ENCODE measurements at regions not wholly inside any gene's neighbourhood (a gene's known extent, or its start where the extent isn't known, plus 50 kb on each side); places are given as distances from the start of the nearest gene placed in this dataset.

DNA sequence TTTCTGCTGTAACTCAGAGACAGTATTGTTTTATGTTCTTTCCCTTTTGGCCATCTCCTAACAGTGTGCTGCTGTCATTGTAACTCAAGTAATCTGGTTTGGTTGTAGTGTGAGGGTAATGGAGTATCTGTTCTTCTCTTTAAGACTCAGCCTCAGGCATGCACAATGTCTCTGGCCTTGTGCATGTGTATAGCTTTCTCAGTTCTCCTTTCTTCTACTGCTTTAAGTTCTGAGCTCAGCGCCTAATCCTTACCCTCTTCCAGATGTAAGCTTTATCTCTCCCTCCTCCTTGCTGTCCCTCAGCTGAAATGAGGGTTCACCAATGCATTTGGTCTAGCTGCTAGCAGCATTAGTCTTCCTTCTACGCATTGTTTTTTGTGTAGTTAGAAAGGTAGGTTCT is 1420.4 kb upstream of the PRMT6 start (continued):
- TF ChIP-seq, protein P1, sequence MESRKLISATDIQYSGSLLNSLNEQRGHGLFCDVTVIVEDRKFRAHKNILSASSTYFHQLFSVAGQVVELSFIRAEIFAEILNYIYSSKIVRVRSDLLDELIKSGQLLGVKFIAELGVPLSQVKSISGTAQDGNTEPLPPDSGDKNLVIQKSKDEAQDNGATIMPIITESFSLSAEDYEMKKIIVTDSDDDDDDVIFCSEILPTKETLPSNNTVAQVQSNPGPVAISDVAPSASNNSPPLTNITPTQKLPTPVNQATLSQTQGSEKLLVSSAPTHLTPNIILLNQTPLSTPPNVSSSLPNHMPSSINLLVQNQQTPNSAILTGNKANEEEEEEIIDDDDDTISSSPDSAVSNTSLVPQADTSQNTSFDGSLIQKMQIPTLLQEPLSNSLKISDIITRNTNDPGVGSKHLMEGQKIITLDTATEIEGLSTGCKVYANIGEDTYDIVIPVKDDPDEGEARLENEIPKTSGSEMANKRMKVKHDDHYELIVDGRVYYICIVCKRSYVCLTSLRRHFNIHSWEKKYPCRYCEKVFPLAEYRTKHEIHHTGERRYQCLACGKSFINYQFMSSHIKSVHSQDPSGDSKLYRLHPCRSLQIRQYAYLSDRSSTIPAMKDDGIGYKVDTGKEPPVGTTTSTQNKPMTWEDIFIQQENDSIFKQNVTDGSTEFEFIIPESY (IDR thresholded peaks at IDR 0.05), result no peak
- TF ChIP-seq, protein P2, sequence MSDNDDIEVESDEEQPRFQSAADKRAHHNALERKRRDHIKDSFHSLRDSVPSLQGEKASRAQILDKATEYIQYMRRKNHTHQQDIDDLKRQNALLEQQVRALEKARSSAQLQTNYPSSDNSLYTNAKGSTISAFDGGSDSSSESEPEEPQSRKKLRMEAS (IDR thresholded peaks at IDR 0.05), result no peak
- TF ChIP-seq YY1 (IDR thresholded peaks at IDR 0.05), result no peak
- TF ChIP-seq, protein P3, sequence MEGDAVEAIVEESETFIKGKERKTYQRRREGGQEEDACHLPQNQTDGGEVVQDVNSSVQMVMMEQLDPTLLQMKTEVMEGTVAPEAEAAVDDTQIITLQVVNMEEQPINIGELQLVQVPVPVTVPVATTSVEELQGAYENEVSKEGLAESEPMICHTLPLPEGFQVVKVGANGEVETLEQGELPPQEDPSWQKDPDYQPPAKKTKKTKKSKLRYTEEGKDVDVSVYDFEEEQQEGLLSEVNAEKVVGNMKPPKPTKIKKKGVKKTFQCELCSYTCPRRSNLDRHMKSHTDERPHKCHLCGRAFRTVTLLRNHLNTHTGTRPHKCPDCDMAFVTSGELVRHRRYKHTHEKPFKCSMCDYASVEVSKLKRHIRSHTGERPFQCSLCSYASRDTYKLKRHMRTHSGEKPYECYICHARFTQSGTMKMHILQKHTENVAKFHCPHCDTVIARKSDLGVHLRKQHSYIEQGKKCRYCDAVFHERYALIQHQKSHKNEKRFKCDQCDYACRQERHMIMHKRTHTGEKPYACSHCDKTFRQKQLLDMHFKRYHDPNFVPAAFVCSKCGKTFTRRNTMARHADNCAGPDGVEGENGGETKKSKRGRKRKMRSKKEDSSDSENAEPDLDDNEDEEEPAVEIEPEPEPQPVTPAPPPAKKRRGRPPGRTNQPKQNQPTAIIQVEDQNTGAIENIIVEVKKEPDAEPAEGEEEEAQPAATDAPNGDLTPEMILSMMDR (IDR thresholded peaks at IDR 0.05; ENCODE audit: low read depth, low read length, missing input control), result no peak

DNA sequence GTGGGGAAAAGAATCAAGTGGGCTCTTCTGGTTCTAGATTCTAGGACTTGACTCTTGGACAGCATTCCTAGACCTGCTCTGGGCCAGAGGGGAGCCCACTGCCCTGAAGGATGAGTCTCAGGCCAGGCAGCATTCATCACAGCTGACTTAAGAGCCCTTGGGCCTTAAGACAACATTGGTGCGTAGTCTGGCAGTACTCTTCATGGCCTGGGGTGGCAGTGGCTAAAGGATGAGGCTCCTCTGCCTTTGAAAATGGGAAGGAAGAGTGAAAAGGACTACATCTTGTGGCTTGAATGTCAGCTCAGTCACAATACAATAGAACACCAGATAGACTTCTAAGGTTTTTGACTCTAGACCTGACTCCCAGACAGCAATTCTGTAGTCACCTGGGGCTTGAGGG is 1415.1 kb upstream of the PRMT6 start:
- DNase-seq (ENCODE audit: low spot score), result no peak
- Histone ChIP-seq H3K27ac (ENCODE audit: low read depth in 1 of 2, low read length in 2 of 2) (no peak overlapping the region), H3K4me3 (ENCODE audit: low read depth in 1 of 3, low read length in 3 of 3) (no peak overlapping the region), H3K4me1 (ENCODE audit: control insufficient read depth in 4 of 4, insufficient read depth in 4 of 4, low read length in 3 of 4) (no peaks in the 10 kb centered on the region), H3K9ac (ENCODE audit: low read depth in 1 of 2, low read length in 2 of 2) (no peak overlapping the region), H3K27me3 (ENCODE audit: control insufficient read depth in 4 of 4, insufficient read depth in 4 of 4, low read length in 3 of 4) (no peaks in the 10 kb centered on the region), H3K9me3 (ENCODE audit: control insufficient read depth in 4 of 4, low read length in 3 of 4) (no peaks in the 10 kb centered on the region), H3K36me3 (ENCODE audit: control insufficient read depth in 4 of 4, insufficient read depth in 3 of 4, low read depth in 1 of 4, low read length in 3 of 4) (no peaks in the 10 kb centered on the region)
- WGBS, result 91% methylated on average over 1 of the region's 1 CpG
- TF ChIP-seq, protein P1 (IDR thresholded peaks at IDR 0.05), result no peak
- TF ChIP-seq JUND (IDR thresholded peaks at IDR 0.05), result no peak
- TF ChIP-seq REST (IDR thresholded peaks at IDR 0.05), result no peak
- TF ChIP-seq YY1 (IDR thresholded peaks at IDR 0.05), result no peak
- no peak for TF ChIP-seq ATF3 (IDR thresholded peaks at IDR 0.05)

GRCh38 chr1:105652109-105652508 is 1404.4 kb upstream of the PRMT6 start:
- Histone ChIP-seq H3K27ac (ENCODE audit: low read depth in 1 of 2, low read length in 2 of 2) (no peak overlapping the region), H3K27me3 (ENCODE audit: control insufficient read depth in 4 of 4, insufficient read depth in 4 of 4, low read length in 3 of 4) (no peaks in the 10 kb centered on the region), H3K4me1 (ENCODE audit: control insufficient read depth in 4 of 4, insufficient read depth in 4 of 4, low read length in 3 of 4) (no peaks in the 10 kb centered on the region), H3K36me3 (ENCODE audit: control insufficient read depth in 4 of 4, insufficient read depth in 3 of 4, low read depth in 1 of 4, low read length in 3 of 4) (no peaks in the 10 kb centered on the region), H3K9me3 (ENCODE audit: control insufficient read depth in 4 of 4, low read length in 3 of 4) (no peaks in the 10 kb centered on the region), H3K9ac (ENCODE audit: low read depth in 1 of 2, low read length in 2 of 2) (no peak overlapping the region), H3K4me3 (ENCODE audit: low read depth in 1 of 3, low read length in 3 of 3) (no peak overlapping the region)
- WGBS, result 80% methylated on average over 1 of the region's 1 CpG
- no peak for DNase-seq (ENCODE audit: low spot score)
- TF ChIP-seq NR2F2 (IDR thresholded peaks at IDR 0.05), result no peak
- TF ChIP-seq GABPA (IDR thresholded peaks at IDR 0.05 in 1 of 2, conservative IDR thresholded peaks at IDR 0.05 in 1 of 2), result no peak
- TF ChIP-seq, protein P1 (IDR thresholded peaks at IDR 0.05), result no peak
- TF ChIP-seq FOXA1 (IDR thresholded peaks at IDR 0.05), result no peak
- no peak for TF ChIP-seq RAD21 (IDR thresholded peaks at IDR 0.05)
- TF ChIP-seq HNF4G (IDR thresholded peaks at IDR 0.05), result no peak
- TF ChIP-seq SP1 (IDR thresholded peaks at IDR 0.05), result no peak
- TF ChIP-seq, protein P2 (IDR thresholded peaks at IDR 0.05), result no peak
- no peak for TF ChIP-seq YY1 (IDR thresholded peaks at IDR 0.05)
- TF ChIP-seq TAF1 (conservative IDR thresholded peaks at IDR 0.05), result no peak

Data from liver (tissue), 8 donors.